ENCODE measurements at regions not wholly inside any gene's neighbourhood (a gene's known extent, or its start where the extent isn't known, plus 50 kb on each side); places are given as distances from the start of the nearest gene placed in this dataset.

- TF ChIP-seq CTCF (IDR thresholded peaks at IDR 0.05; ENCODE audit: borderline replicate concordance, extremely low read depth, low read length, poor library complexity, severe bottlenecking): no peak
- no peak for TF ChIP-seq EZH2 (IDR thresholded peaks at IDR 0.05; ENCODE audit: borderline replicate concordance, low read depth, low read length, severe bottlenecking)
Measured at GRCh38 chr5:17917465-17917864, 283.2 kb downstream of the TAF11L14 start.

All from DND-41 (cell line).